ENCODE measurements at regions not wholly inside any gene's neighbourhood (a gene's known extent, or its start where the extent isn't known, plus 50 kb on each side); places are given as distances from the start of the nearest gene placed in this dataset.
"Not testable (repeated sequence)": the region's sequence is repeated elsewhere in the genome, so short reads cannot be mapped to it uniquely, and the experiment has no call there.

GRCh38 chr14:101630056-101630965, 69.0 kb downstream of the DIO3 start:
- Mint-ChIP-seq H3K27ac (no peak overlapping the region), H3K27me3 (peaks cover 4% of the 10 kb centered on the region), H3K4me3 (no peak overlapping the region), H3K4me1 (peaks cover 8% of the 10 kb centered on the region), H3K36me3 (ENCODE audit: low read depth) (no peaks in the 10 kb centered on the region), H3K9me3 (no peaks in the 10 kb centered on the region)
- DNase-seq (no peak), ATAC-seq (no peak)

DNA sequence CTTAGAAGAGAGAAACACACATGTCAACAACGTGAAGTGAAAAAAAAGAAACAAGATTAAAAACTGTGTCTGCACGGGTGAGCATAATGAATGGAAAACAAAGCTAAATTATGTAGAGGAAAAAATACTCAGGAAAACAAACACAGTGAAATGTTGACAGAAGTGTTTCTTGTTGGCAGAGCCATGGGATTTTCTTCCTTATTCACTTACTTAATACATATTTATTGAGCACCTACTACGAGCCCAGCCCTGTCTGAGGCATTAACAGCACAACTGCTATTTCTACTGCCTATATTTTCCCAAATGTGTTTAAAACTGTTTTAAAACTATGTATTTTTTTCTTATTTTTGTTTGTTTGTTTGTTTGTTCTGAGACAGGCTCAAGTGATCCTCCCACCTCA, 69.9 kb downstream of the DIO3 start:
- Mint-ChIP-seq H3K27ac (no peak overlapping the region), H3K36me3 (ENCODE audit: low read depth) (no peaks in the 10 kb centered on the region), H3K9me3 (no peaks in the 10 kb centered on the region), H3K27me3 (peaks cover 8% of the 10 kb centered on the region), H3K4me3 (no peak overlapping the region), H3K4me1 (peaks cover 11% of the 10 kb centered on the region)
- ATAC-seq = no peak
- DNase-seq = no peak

- H3K27ac Mint-ChIP-seq; H3K4me3 Mint-ChIP-seq; H3K9me3 Mint-ChIP-seq; DNase-seq; H3K36me3 Mint-ChIP-seq (ENCODE audit: low read depth); ATAC-seq: not testable (repeated sequence)
- peaks cover 17% of the 10 kb centered on the region for H3K4me1 Mint-ChIP-seq
- H3K27me3 Mint-ChIP-seq = peaks cover 14% of the 10 kb centered on the region
Measured at GRCh38 chr14:101631970-101632369, 70.7 kb downstream of the DIO3 start.

GRCh38 chr14:101632520-101632919, 71.2 kb downstream of the DIO3 start:
- Mint-ChIP-seq H3K27me3 (peaks cover 18% of the 10 kb centered on the region), H3K9me3 (no peaks in the 10 kb centered on the region), H3K4me1 (peaks cover 17% of the 10 kb centered on the region), H3K36me3 (ENCODE audit: low read depth) (no peaks in the 10 kb centered on the region), H3K27ac (no peak overlapping the region), H3K4me3 (no peak overlapping the region)
- ATAC-seq = no peak
- DNase-seq = no peak

- peaks cover 19% of the 10 kb centered on the region for H3K27me3 Mint-ChIP-seq
- no peaks in the 10 kb centered on the region for H3K9me3 Mint-ChIP-seq
- no peak overlapping the region for H3K27ac Mint-ChIP-seq
- no peak for DNase-seq
- no peak for ATAC-seq
- no peak overlapping the region for H3K4me3 Mint-ChIP-seq
- H3K36me3 Mint-ChIP-seq (ENCODE audit: low read depth) = no peaks in the 10 kb centered on the region
- H3K4me1 Mint-ChIP-seq = peaks cover 15% of the 10 kb centered on the region
Measured at GRCh38 chr14:101633276-101633675, 72.0 kb downstream of the DIO3 start.

DNA sequence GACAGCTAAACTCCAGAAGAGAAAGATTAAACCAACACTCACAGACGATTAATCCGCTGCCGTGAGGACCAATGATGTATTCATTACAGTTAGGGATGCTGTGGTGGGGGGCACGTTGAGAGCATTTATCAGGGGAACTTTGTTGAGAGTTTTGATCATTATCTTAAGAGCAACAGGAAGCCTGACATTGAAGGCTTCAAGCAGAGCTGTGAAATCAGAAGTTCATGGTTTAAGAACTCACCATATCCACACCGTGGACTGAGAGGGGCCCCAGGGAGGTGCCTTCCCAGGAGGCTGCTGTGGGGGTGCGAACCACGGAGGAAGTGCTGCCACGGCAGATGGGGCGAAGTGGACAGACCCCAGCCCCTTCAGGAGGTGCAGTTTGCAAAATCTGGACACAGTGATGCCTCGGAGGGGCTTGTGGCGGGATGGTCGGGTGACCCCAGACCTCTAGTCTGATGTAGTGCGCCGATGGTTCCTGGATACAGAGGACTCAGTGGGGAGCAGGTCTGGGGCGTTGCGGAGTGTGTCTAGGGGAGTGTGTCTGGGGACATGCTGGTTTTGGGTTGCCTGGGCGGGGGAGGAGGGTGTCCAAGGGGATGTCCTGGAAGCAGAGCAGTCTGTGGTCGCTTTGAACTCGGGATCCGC, 73.0 kb downstream of the DIO3 start:
- Mint-ChIP-seq H3K27ac (no peak overlapping the region), H3K4me1 (peaks cover 15% of the 10 kb centered on the region), H3K4me3 (no peak overlapping the region), H3K36me3 (ENCODE audit: low read depth) (no peaks in the 10 kb centered on the region), H3K9me3 (no peaks in the 10 kb centered on the region), H3K27me3 (peaks cover 23% of the 10 kb centered on the region)
- DNase-seq = no peak
- no peak for ATAC-seq

DNA sequence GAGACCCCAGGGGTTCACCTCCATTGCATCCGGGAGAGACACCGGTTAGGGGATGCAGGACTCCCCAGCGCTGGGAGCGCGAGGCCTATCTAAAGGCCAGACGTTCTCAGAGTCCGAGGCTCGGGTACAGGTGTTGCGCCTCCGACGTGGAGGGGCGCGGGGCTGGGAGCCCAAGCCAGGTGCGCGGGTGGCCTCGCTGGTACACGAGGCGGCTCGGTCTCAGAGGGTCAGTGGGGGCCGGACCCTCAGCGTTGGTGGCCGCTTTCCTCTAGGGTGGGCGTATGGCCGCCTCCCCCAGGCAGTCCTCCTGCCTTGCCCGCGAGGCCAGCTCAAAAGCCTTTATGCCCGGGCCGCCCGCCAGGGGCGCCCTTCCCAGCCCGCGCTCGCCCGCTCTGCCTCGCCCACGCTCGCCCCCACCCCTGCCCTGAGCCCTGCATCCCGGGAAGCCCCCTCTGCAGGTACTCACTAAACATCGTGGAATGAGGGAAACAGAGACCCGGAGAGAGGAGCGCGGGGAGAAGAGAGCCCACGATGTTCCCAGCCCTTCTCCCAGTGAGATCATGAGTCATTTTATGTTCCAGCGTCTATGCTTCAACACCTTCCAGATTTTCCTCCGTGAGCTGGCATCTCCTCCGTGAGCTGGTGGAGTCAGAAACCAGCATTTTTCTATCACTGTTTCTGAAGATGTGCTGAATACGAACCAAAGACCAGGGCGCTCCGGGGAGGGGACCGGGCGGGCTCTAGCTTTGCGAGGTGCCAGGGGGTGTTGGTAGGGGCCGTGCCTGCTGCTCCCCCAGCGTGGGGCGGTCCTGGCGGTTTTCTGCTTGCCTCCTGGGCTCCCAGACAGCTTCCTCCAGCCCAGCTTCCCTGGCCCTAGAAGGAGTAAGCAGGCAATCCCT, 73.8 kb downstream of the DIO3 start:
- Mint-ChIP-seq H3K4me1 (peaks cover 15% of the 10 kb centered on the region), H3K4me3 (no peak overlapping the region), H3K27me3 (peaks cover 26% of the 10 kb centered on the region), H3K36me3 (ENCODE audit: low read depth) (no peaks in the 10 kb centered on the region), H3K27ac (no peak overlapping the region), H3K9me3 (no peaks in the 10 kb centered on the region)
- DNase-seq (no peak), ATAC-seq (no peak)

DNA sequence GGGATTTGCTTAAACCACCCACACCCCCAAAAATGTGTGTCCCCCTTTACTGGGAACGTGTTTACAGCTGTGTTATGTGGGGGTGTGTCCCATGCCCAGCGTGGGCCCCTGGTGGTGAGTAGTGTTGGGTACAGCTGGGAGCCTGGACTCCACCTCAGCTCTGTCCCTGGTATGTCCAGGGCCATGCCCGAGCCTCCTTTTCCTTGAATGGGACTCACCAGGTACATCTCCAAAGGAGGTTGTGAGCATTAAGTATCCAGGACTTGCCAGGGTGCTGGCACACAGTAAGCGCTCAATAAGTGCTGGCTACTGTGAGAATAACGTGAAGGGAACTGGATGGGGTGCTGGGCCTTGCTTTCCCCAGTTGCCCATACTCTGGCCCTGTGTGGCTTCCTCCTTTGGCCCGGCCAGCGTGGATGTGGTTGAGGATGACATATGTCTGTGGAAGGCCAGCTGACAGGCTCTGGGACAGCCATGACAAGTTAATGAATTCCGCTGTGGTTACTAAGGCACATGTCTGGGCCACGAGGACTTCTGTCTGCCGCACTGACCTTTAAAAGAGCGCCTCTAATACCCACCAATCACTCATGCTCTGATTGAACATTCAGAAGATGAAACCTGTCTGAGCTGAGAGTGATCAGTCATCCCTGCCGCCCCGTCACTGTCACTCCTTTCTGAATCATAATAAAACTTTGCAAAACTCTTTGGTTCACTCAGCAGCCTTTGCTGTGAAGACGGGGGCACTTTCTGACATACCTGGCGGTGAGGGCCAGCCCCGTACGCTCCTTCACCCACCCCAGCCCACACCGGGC, 74.7 kb downstream of the DIO3 start:
- ATAC-seq (peak; percentile 95), DNase-seq (peak; percentile 26)
- Mint-ChIP-seq H3K4me3 (no peak overlapping the region), H3K36me3 (ENCODE audit: low read depth) (no peaks in the 10 kb centered on the region), H3K9me3 (no peaks in the 10 kb centered on the region), H3K27ac (no peak overlapping the region), H3K4me1 (peaks cover 15% of the 10 kb centered on the region), H3K27me3 (peaks cover 26% of the 10 kb centered on the region)

GRCh38 chr14:101639241-101639833, 78.0 kb downstream of the DIO3 start:
- ATAC-seq = no peak
- no peak overlapping the region for H3K27ac Mint-ChIP-seq
- H3K4me3 Mint-ChIP-seq = no peak overlapping the region

DNA sequence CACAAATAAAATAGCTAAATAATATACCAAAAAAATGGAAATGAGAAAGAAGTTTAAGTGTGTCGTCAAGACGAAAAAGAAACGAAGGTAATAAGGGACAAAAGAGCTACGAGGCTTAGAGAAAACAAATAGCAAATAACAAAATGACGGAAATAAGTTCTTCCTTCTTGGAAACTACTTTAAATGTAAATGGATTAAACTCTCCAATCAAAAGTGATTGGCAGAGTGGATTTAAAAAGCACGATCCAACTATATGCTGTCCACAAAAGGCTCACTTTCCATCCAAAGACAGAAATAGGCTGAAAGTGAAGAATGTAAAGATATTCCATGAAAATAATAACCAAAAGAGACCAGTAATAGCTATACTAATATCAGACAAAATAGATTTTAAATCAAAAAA, 82.4 kb downstream of the DIO3 start:
- no peak overlapping the region for H3K4me3 Mint-ChIP-seq
- no peaks in the 10 kb centered on the region for H3K36me3 Mint-ChIP-seq (ENCODE audit: low read depth)
- peaks cover 5% of the 10 kb centered on the region for H3K9me3 Mint-ChIP-seq
- peaks cover 41% of the 10 kb centered on the region for H3K27me3 Mint-ChIP-seq
- ATAC-seq (no peak), DNase-seq (no peak)
- H3K27ac Mint-ChIP-seq = no peak overlapping the region
- no peaks in the 10 kb centered on the region for H3K4me1 Mint-ChIP-seq

More at GRCh38 chr14:101639241-101639833, 78.0 kb downstream of the DIO3 start:
- H3K9me3 Mint-ChIP-seq = no peaks in the 10 kb centered on the region
- peaks cover 43% of the 10 kb centered on the region for H3K27me3 Mint-ChIP-seq
- H3K36me3 Mint-ChIP-seq (ENCODE audit: low read depth) = no peaks in the 10 kb centered on the region
- peaks cover 12% of the 10 kb centered on the region for H3K4me1 Mint-ChIP-seq
- DNase-seq = no peak

DNA sequence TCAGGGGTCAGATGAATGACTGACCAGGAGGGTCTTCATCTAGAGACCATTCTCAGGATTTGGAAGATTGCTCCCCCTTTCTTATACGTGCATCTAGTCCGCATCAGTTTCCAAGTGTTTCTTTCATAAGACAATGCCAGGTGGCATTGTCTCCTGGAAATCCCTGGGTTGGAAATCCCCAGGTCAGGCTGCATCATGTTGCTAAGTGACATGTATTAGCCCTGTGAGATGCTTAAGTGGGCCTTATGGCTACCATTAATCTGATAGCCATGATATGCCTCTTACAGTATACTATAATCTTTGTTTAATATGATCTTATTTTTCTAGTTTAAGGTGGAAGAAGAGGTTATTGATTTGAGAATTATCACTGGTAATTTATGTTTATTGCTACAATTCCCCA, 92.8 kb downstream of the DIO3 start:
- ATAC-seq = no peak
- Mint-ChIP-seq H3K4me1 (no peaks in the 10 kb centered on the region), H3K27ac (no peak overlapping the region), H3K4me3 (no peak overlapping the region), H3K27me3 (peaks cover 44% of the 10 kb centered on the region), H3K36me3 (ENCODE audit: low read depth) (no peaks in the 10 kb centered on the region), H3K9me3 (peaks cover 7% of the 10 kb centered on the region)
- no peak for DNase-seq

GRCh38 chr14:101657372-101657771, 96.1 kb downstream of the DIO3 start:
- ATAC-seq (no peak), DNase-seq (no peak)
- no peaks in the 10 kb centered on the region for H3K9me3 Mint-ChIP-seq
- H3K27ac Mint-ChIP-seq = no peak overlapping the region
- H3K4me1 Mint-ChIP-seq = no peaks in the 10 kb centered on the region
- H3K27me3 Mint-ChIP-seq = peaks cover 22% of the 10 kb centered on the region
- no peak overlapping the region for H3K4me3 Mint-ChIP-seq
- no peaks in the 10 kb centered on the region for H3K36me3 Mint-ChIP-seq (ENCODE audit: low read depth)

- DNase-seq = peak; percentile 49
- ATAC-seq = no peak
- Mint-ChIP-seq H3K27ac (no peak overlapping the region), H3K4me1 (no peaks in the 10 kb centered on the region), H3K4me3 (no peak overlapping the region), H3K36me3 (ENCODE audit: low read depth) (peaks cover 4% of the 10 kb centered on the region), H3K9me3 (peaks cover 24% of the 10 kb centered on the region), H3K27me3 (peaks cover 27% of the 10 kb centered on the region)
Measured at GRCh38 chr14:101665478-101666078, 95.9 kb upstream of the PPP2R5C start.

All from activated naive CD8-positive, alpha-beta T cell treated with anti-CD3 and anti-CD28 coated beads, Interleukin-2, amount 50 U/mL, for 24 hours (primary cell).